Astrocyte of the spinal cord (primary cell): ENCODE measurements at regions not wholly inside any gene's neighbourhood (a gene's known extent, or its start where the extent isn't known, plus 50 kb on each side); places are given as distances from the start of the nearest gene placed in this dataset.

Source experiments
- DNase-seq: peaks from one replicate; pipeline ENCODE4 v3.0.0; 2011; ENCODE audit warnings: low read depth, low spot score
- H3K4me3 ChIP-seq: 2 replicates; pipeline ENCODE4 v1.5.1; 2011; ENCODE audit warnings: low read depth, mild to moderate bottlenecking, low read length, moderate library complexity
- in situ Hi-C: cut with HindIII; loops from 2 replicates; pipeline ENCODE4 v1.10.0; 2017; ENCODE audit warnings: low sequenced_read_pairs
- TF ChIP-seq, protein P1 (sequence below): IDR thresholded peaks from 2 replicates; pipeline ENCODE4 v1.5.1; 2012; ENCODE audit warnings: low read depth, mild to moderate bottlenecking, low read length, inconsistent platforms

DNA sequence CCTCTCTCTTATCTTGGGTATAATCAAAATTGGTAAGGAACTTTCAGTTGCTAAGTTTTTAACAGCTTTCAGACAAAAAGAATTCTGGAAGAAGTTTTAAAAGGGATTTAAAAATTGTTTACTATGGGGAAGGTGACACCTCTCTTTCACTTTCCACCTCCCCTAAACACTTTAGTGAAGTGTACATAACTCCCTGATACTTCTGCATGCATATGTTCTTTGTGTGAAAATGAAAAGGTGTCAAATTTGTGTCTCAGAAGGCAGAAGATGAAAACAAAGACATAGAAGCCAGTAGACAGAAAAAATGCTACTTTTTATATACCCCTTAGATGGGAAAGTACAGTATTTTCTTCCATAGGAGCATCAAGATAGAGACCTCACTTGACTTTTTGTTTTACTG lies 117.8 kb downstream of the TMEM26 start:
- H3K4me3 ChIP-seq, result no peak overlapping the region
- TF ChIP-seq, protein P1, sequence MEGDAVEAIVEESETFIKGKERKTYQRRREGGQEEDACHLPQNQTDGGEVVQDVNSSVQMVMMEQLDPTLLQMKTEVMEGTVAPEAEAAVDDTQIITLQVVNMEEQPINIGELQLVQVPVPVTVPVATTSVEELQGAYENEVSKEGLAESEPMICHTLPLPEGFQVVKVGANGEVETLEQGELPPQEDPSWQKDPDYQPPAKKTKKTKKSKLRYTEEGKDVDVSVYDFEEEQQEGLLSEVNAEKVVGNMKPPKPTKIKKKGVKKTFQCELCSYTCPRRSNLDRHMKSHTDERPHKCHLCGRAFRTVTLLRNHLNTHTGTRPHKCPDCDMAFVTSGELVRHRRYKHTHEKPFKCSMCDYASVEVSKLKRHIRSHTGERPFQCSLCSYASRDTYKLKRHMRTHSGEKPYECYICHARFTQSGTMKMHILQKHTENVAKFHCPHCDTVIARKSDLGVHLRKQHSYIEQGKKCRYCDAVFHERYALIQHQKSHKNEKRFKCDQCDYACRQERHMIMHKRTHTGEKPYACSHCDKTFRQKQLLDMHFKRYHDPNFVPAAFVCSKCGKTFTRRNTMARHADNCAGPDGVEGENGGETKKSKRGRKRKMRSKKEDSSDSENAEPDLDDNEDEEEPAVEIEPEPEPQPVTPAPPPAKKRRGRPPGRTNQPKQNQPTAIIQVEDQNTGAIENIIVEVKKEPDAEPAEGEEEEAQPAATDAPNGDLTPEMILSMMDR, result no peak
- in situ Hi-C loops, result no loop called here
- no peak for DNase-seq

DNA sequence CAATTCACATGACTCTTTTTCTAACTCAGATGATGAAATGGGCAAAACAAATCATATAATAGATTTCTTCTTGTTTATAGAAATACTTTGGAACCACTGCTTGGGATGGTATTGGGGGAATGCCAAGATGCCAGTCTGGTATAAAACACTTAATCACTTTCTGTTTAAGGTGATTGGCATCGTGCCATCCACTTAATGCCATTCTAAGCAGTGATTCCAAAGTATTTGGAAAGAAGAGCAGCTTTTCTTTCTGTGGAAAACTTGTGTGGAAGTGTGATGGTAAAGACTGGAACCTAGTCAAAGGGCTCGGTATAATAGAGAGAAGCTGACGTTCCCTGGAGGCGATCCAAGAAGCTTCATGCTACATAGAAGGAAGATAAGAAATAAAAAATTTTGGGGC lies 120.6 kb downstream of the TMEM26 start:
- H3K4me3 ChIP-seq, result no peak overlapping the region
- no peak for DNase-seq
- in situ Hi-C loops, result no loop called here
- TF ChIP-seq, protein P1, result no peak

DNA sequence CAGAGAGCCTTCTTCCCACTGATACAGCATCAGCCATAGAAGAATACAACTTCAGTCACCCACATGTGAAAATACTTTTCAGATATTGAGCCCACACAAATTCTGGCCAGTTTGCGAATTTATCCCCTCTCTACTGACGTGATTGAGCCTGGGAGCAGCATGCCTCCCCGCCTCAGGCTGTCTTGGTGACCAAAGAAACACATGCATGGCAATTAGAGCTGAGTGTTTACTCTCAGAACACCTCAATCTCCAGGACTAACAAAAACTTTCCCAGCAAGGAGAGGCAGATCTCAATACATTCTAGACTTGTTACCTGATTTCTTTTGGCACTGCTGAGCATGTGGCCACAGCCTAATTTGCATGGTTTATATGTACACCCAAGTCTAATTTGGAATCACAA lies 122.5 kb downstream of the TMEM26 start:
- in situ Hi-C loops, result no loop called here
- no peak overlapping the region for H3K4me3 ChIP-seq
- no peak for DNase-seq
- TF ChIP-seq, protein P1, result no peak

DNA sequence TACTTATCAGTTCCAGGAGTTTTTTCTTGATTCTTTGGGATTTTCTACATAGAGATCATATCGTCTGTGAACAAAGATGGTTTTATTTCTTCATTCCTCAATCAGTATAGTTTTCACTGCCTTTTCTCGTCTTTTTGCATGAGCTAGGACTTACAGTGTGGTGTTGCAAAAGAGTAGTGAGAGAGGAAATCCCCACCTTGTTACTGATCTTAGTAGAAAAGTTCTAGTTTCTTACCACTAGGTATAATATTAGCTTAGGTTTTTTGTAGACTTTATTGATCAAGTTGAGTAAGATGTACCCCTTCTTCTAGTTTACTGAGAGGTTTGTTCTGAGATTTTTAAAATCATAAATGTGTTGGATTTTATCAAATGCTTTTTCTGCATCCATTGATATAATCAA lies 123.3 kb downstream of the TMEM26 start:
- in situ Hi-C loops, result no loop called here
- TF ChIP-seq, protein P1, result no peak
- H3K4me3 ChIP-seq, result no peak overlapping the region
- DNase-seq, result no peak

DNA sequence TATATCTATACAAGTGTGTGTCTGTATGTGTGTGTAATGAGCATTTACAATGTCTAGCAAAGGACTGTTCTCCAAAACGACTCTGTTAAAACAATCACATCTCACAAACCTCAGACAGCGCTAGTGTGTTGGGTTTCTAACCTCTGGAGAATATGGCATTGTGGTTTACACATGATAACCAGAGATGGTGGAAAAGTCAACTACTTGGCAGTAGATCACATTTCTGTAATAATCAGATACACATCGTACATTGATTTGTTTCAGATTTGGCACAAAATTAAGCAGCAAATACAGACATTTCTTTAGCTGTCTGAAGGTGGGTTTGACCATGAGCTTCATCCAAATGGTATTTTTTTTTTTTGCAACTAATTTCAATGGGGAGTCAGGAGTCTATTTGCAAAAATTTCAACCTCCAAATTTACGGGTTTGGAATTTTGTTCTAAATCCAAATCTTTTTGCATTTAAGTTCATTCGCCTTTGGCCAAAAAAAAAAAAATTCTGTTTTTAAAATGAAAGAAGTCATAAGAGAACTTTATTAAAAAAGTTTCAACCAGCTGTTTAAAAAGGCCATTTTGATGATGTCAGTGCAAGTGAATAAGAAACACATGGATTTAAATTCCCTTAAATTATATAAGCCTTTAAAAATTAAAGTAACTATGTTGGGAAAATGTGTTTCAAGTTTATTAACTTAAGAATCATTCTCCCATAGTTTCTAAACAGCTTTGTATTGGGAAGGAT lies 127.8 kb downstream of the TMEM26 start:
- DNase-seq, result no peak
- in situ Hi-C loops, result no loop called here
- no peak overlapping the region for H3K4me3 ChIP-seq
- TF ChIP-seq, protein P1, result no peak

DNA sequence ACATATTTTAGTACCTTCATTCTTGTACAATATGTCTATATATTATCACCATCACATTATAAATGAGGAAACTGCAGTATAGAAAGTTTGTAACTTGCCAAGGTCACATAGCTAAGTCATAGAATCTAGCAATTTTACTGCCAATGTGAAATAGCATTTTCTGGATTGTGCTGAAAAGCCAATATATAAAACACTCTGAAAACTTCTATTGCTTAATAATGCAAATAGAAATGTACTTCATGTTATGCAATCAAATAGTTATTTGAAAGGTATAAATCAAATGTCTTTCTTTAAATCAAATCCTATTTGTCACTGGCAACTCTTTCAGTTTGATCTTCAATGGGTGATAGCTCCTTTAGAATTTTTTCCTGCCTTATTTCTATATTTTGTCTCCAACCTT lies 129.5 kb downstream of the TMEM26 start:
- in situ Hi-C loops, result no loop called here
- no peak overlapping the region for H3K4me3 ChIP-seq
- TF ChIP-seq, protein P1, result no peak
- DNase-seq, result no peak
